ENCODE measurements at regions not wholly inside any gene's neighbourhood (a gene's known extent, or its start where the extent isn't known, plus 50 kb on each side); places are given as distances from the start of the nearest gene placed in this dataset.
"Not testable (repeated sequence)": the region's sequence is repeated elsewhere in the genome, so short reads cannot be mapped to it uniquely, and the experiment has no call there.

- no peak for DNase-seq (ENCODE audit: low spot score in 2 of 2)
Measured at GRCh38 chr3:24683633-24684384, 189.2 kb upstream of the THRB start.

GRCh38 chr3:24684506-24685023 lies 189.9 kb upstream of the THRB start:
- no peaks in the 10 kb centered on the region for H3K9me3 Mint-ChIP-seq
- H3K27ac Mint-ChIP-seq, result no peak overlapping the region
- no peak for DNase-seq (ENCODE audit: low spot score in 2 of 2)
- H3K4me3 Mint-ChIP-seq, result no peak overlapping the region
- ATAC-seq, result no peak
- no peaks in the 10 kb centered on the region for H3K36me3 Mint-ChIP-seq
- peaks cover 12% of the 10 kb centered on the region for H3K4me1 Mint-ChIP-seq

More at GRCh38 chr3:24683633-24684384, 189.2 kb upstream of the THRB start:
- H3K4me1 Mint-ChIP-seq, result peaks cover 13% of the 10 kb centered on the region
- no peaks in the 10 kb centered on the region for H3K9me3 Mint-ChIP-seq
- no peak for ATAC-seq
- H3K36me3 Mint-ChIP-seq, result no peaks in the 10 kb centered on the region
- no peak overlapping the region for H3K27ac Mint-ChIP-seq
- no peak overlapping the region for H3K4me3 Mint-ChIP-seq

- Mint-ChIP-seq H3K9me3 (no peaks in the 10 kb centered on the region), H3K27ac (no peak overlapping the region), H3K4me3 (no peak overlapping the region), H3K4me1 (peaks cover 6% of the 10 kb centered on the region), H3K36me3 (no peaks in the 10 kb centered on the region)
- ATAC-seq (peak; percentile 75), DNase-seq (ENCODE audit: low spot score in 2 of 2) (no peak)
Measured at GRCh38 chr3:24686808-24687207, 192.2 kb upstream of the THRB start.

- Mint-ChIP-seq H3K4me1 (peaks cover 6% of the 10 kb centered on the region), H3K4me3 (no peak overlapping the region), H3K27ac (no peak overlapping the region), H3K36me3 (no peaks in the 10 kb centered on the region), H3K9me3 (peaks cover 3% of the 10 kb centered on the region)
- no peak for DNase-seq (ENCODE audit: low spot score in 2 of 2)
- ATAC-seq, result no peak
Measured at GRCh38 chr3:24687671-24688070, 193.0 kb upstream of the THRB start.

GRCh38 chr3:24688446-24689148 lies 193.9 kb upstream of the THRB start:
- no peak overlapping the region for H3K4me3 Mint-ChIP-seq
- H3K27ac Mint-ChIP-seq, result no peak overlapping the region
- no peak for ATAC-seq
- no peaks in the 10 kb centered on the region for H3K36me3 Mint-ChIP-seq
- peaks cover 6% of the 10 kb centered on the region for H3K4me1 Mint-ChIP-seq
- no peak for DNase-seq (ENCODE audit: low spot score in 2 of 2)
- peaks cover 3% of the 10 kb centered on the region for H3K9me3 Mint-ChIP-seq

GRCh38 chr3:24689353-24689752 lies 194.7 kb upstream of the THRB start:
- Mint-ChIP-seq H3K4me3 (no peak overlapping the region), H3K36me3 (no peaks in the 10 kb centered on the region), H3K27ac (no peak overlapping the region), H3K4me1 (peaks cover 6% of the 10 kb centered on the region), H3K9me3 (peaks cover 3% of the 10 kb centered on the region)
- DNase-seq (ENCODE audit: low spot score in 2 of 2), result no peak
- no peak for ATAC-seq

- ATAC-seq (no peak), DNase-seq (ENCODE audit: low spot score in 2 of 2) (no peak)
- H3K36me3 Mint-ChIP-seq, result no peaks in the 10 kb centered on the region
- peaks cover 3% of the 10 kb centered on the region for H3K9me3 Mint-ChIP-seq
- H3K27ac Mint-ChIP-seq, result no peak overlapping the region
- H3K4me3 Mint-ChIP-seq, result no peak overlapping the region
- H3K4me1 Mint-ChIP-seq, result peaks cover 6% of the 10 kb centered on the region
Measured at GRCh38 chr3:24690777-24691176, 196.1 kb upstream of the THRB start.

- not testable (repeated sequence) for DNase-seq (ENCODE audit: low spot score in 2 of 2); ATAC-seq; H3K4me1 Mint-ChIP-seq; H3K9me3 Mint-ChIP-seq; H3K4me3 Mint-ChIP-seq; H3K36me3 Mint-ChIP-seq; H3K27ac Mint-ChIP-seq
Measured at GRCh38 chr3:24699078-24699477, 204.4 kb upstream of the THRB start.

GRCh38 chr3:24704496-24704895 lies 209.8 kb upstream of the THRB start:
- ATAC-seq (no peak), DNase-seq (ENCODE audit: low spot score in 2 of 2) (no peak)
- Mint-ChIP-seq H3K4me3 (no peak overlapping the region), H3K36me3 (no peaks in the 10 kb centered on the region), H3K4me1 (no peaks in the 10 kb centered on the region), H3K9me3 (no peaks in the 10 kb centered on the region), H3K27ac (no peak overlapping the region)

- DNase-seq (ENCODE audit: low spot score in 2 of 2), result no peak
- ATAC-seq, result no peak
- H3K9me3 Mint-ChIP-seq, result no peaks in the 10 kb centered on the region
Measured at GRCh38 chr3:24707936-24708335, 213.3 kb upstream of the THRB start.

GRCh38 chr3:24709956-24710355 lies 215.3 kb upstream of the THRB start:
- DNase-seq (ENCODE audit: low spot score in 2 of 2) (no peak), ATAC-seq (no peak)
- H3K27ac Mint-ChIP-seq, result no peak overlapping the region
- no peaks in the 10 kb centered on the region for H3K36me3 Mint-ChIP-seq
- no peaks in the 10 kb centered on the region for H3K4me1 Mint-ChIP-seq
- H3K4me3 Mint-ChIP-seq, result no peak overlapping the region
- H3K9me3 Mint-ChIP-seq, result no peaks in the 10 kb centered on the region

More at GRCh38 chr3:24707936-24708335, 213.3 kb upstream of the THRB start:
- Mint-ChIP-seq H3K4me3 (no peak overlapping the region), H3K36me3 (no peaks in the 10 kb centered on the region), H3K4me1 (no peaks in the 10 kb centered on the region), H3K27ac (no peak overlapping the region)

GRCh38 chr3:24713516-24713915 lies 218.9 kb upstream of the THRB start:
- ATAC-seq (no peak), DNase-seq (ENCODE audit: low spot score in 2 of 2) (no peak)
- Mint-ChIP-seq H3K9me3 (no peaks in the 10 kb centered on the region), H3K36me3 (no peaks in the 10 kb centered on the region), H3K27ac (no peak overlapping the region), H3K4me3 (no peak overlapping the region), H3K4me1 (no peaks in the 10 kb centered on the region)

GRCh38 chr3:24714436-24714835 lies 219.8 kb upstream of the THRB start:
- no peak overlapping the region for H3K4me3 Mint-ChIP-seq
- DNase-seq (ENCODE audit: low spot score in 2 of 2) (no peak), ATAC-seq (no peak)
- no peaks in the 10 kb centered on the region for H3K4me1 Mint-ChIP-seq
- no peak overlapping the region for H3K27ac Mint-ChIP-seq
- no peaks in the 10 kb centered on the region for H3K9me3 Mint-ChIP-seq
- H3K36me3 Mint-ChIP-seq, result no peaks in the 10 kb centered on the region

GRCh38 chr3:24715171-24715792 lies 220.6 kb upstream of the THRB start:
- no peaks in the 10 kb centered on the region for H3K4me1 Mint-ChIP-seq
- no peak for ATAC-seq
- H3K27ac Mint-ChIP-seq, result no peak overlapping the region
- no peaks in the 10 kb centered on the region for H3K36me3 Mint-ChIP-seq
- no peak for DNase-seq (ENCODE audit: low spot score in 2 of 2)
- no peak overlapping the region for H3K4me3 Mint-ChIP-seq
- no peaks in the 10 kb centered on the region for H3K9me3 Mint-ChIP-seq

- ATAC-seq (no peak), DNase-seq (ENCODE audit: low spot score in 2 of 2) (no peak)
- no peak overlapping the region for H3K4me3 Mint-ChIP-seq
- no peaks in the 10 kb centered on the region for H3K36me3 Mint-ChIP-seq
- no peak overlapping the region for H3K27ac Mint-ChIP-seq
- H3K4me1 Mint-ChIP-seq, result no peaks in the 10 kb centered on the region
- H3K9me3 Mint-ChIP-seq, result no peaks in the 10 kb centered on the region
Measured at GRCh38 chr3:24722087-24722486, 227.4 kb upstream of the THRB start.

Data from stimulated activated effector memory CD8-positive, alpha-beta T cell treated with anti-CD3 and anti-CD28 coated beads, Interleukin-12 subunit alpha, Interleukin-12 subunit beta, amount 100 ng/mL, for 72 hours (primary cell).